ENCODE measurements at regions not wholly inside any gene's neighbourhood (a gene's known extent, or its start where the extent isn't known, plus 50 kb on each side); places are given as distances from the start of the nearest gene placed in this dataset.

GRCh38 chr1:199776768-199777497 lies 250.6 kb upstream of the NR5A2 start:
- TF ChIP-seq CTCF (IDR thresholded peaks at IDR 0.05; ENCODE audit: insufficient read depth, low read depth, low read length) (no peak), EZH2 (IDR thresholded peaks at IDR 0.05; ENCODE audit: insufficient read depth, low read length) (no peak)

All from astrocyte (in vitro differentiated cells and primary cell).